ENCODE measurements at regions not wholly inside any gene's neighbourhood (a gene's known extent, or its start where the extent isn't known, plus 50 kb on each side); places are given as distances from the start of the nearest gene placed in this dataset.

- H3K4me3 ChIP-seq: no peak overlapping the region
- no peak overlapping the region for H3K9ac ChIP-seq (ENCODE audit: insufficient read length)
- H3K36me3 ChIP-seq (ENCODE audit: insufficient read depth, low read length): no peaks in the 10 kb centered on the region
- no peak for DNase-seq (ENCODE audit: low read depth, low spot score)
- no peak overlapping the region for H3K27ac ChIP-seq
- TF ChIP-seq EZH2 (IDR thresholded peaks at IDR 0.05) (no peak), FOXP2 (optimal IDR thresholded peaks at IDR 0.05; ENCODE audit: control extremely low read depth, extremely low read length, insufficient read depth) (no peak)
- no peaks in the 10 kb centered on the region for H3K9me3 ChIP-seq (ENCODE audit: low read depth, low read length)
These were observed 169.7 kb downstream of the RAP2B start for GRCh38 chr3:153331676-153332075.

DNA sequence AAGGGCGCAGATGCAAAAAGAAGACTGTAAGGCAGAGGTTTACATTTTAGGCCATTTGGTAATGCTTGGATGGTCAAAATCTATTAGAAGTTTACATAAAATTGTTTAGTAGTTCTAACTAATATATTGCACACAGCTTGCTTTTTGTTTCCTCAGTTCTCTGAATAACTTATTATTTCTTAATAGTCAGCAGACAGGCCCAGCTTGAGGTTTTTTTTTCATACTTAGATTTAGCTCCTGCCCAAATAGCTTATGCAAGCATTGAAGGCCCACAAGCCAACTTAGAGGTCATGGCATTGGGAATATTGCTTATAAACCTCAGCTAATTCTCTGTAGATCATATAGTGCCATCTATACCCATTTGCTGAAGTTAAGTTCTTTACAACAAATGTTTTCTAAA, 172.5 kb downstream of the RAP2B start:
- DNase-seq (ENCODE audit: low read depth, low spot score): no peak
- Histone ChIP-seq H3K9ac (ENCODE audit: insufficient read length) (no peak overlapping the region), H3K4me3 (no peak overlapping the region), H3K9me3 (ENCODE audit: low read depth, low read length) (no peaks in the 10 kb centered on the region), H3K27ac (no peak overlapping the region), H3K36me3 (ENCODE audit: insufficient read depth, low read length) (no peaks in the 10 kb centered on the region)
- TF ChIP-seq EZH2 (IDR thresholded peaks at IDR 0.05) (no peak), POLR2AphosphoS5 (IDR thresholded peaks at IDR 0.05; ENCODE audit: borderline replicate concordance, low read depth, low read length) (no peak), FOXP2 (optimal IDR thresholded peaks at IDR 0.05; ENCODE audit: control extremely low read depth, extremely low read length, insufficient read depth) (no peak)

DNA sequence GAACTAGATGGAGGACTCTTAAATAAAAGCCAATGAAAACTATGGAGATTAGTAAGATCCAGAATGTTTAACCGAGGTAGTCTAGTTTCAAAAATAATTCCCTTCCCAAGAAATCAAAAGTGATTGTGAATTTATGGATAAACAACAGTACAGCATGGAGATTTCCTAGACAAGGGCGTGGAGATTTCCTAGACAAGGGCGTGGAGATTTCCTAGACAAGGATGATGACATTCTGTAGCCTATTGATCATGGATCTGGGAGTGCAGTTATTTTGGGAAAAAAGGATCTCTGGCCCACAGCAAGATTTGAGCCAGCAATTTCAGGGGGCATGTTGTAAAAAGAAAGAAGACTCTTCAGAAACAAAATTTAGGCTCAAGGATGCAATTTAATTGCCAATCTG, 175.3 kb downstream of the RAP2B start:
- H3K9ac ChIP-seq (ENCODE audit: insufficient read length): no peak overlapping the region
- no peaks in the 10 kb centered on the region for H3K9me3 ChIP-seq (ENCODE audit: low read depth, low read length)
- no peak overlapping the region for H3K4me3 ChIP-seq
- TF ChIP-seq EZH2 (IDR thresholded peaks at IDR 0.05): no peak
- DNase-seq (ENCODE audit: low read depth, low spot score): no peak
- no peak overlapping the region for H3K27ac ChIP-seq
- no peaks in the 10 kb centered on the region for H3K36me3 ChIP-seq (ENCODE audit: insufficient read depth, low read length)

GRCh38 chr3:153338487-153338886, 176.5 kb downstream of the RAP2B start:
- TF ChIP-seq EZH2 (IDR thresholded peaks at IDR 0.05) (no peak), FOXP2 (optimal IDR thresholded peaks at IDR 0.05; ENCODE audit: control extremely low read depth, extremely low read length, insufficient read depth) (no peak), POLR2AphosphoS5 (IDR thresholded peaks at IDR 0.05; ENCODE audit: borderline replicate concordance, low read depth, low read length) (no peak)
- no peak overlapping the region for H3K27ac ChIP-seq
- no peaks in the 10 kb centered on the region for H3K36me3 ChIP-seq (ENCODE audit: insufficient read depth, low read length)
- no peak for DNase-seq (ENCODE audit: low read depth, low spot score)
- H3K9ac ChIP-seq (ENCODE audit: insufficient read length): no peak overlapping the region
- H3K4me3 ChIP-seq: no peak overlapping the region
- H3K9me3 ChIP-seq (ENCODE audit: low read depth, low read length): no peaks in the 10 kb centered on the region

- TF ChIP-seq FOXP2 (optimal IDR thresholded peaks at IDR 0.05; ENCODE audit: control extremely low read depth, extremely low read length, insufficient read depth) (no peak), EZH2 (IDR thresholded peaks at IDR 0.05) (no peak), POLR2AphosphoS5 (IDR thresholded peaks at IDR 0.05; ENCODE audit: borderline replicate concordance, low read depth, low read length) (no peak)
- H3K9ac ChIP-seq (ENCODE audit: insufficient read length): no peak overlapping the region
These were observed 177.0 kb downstream of the RAP2B start for GRCh38 chr3:153339065-153339464.

DNA sequence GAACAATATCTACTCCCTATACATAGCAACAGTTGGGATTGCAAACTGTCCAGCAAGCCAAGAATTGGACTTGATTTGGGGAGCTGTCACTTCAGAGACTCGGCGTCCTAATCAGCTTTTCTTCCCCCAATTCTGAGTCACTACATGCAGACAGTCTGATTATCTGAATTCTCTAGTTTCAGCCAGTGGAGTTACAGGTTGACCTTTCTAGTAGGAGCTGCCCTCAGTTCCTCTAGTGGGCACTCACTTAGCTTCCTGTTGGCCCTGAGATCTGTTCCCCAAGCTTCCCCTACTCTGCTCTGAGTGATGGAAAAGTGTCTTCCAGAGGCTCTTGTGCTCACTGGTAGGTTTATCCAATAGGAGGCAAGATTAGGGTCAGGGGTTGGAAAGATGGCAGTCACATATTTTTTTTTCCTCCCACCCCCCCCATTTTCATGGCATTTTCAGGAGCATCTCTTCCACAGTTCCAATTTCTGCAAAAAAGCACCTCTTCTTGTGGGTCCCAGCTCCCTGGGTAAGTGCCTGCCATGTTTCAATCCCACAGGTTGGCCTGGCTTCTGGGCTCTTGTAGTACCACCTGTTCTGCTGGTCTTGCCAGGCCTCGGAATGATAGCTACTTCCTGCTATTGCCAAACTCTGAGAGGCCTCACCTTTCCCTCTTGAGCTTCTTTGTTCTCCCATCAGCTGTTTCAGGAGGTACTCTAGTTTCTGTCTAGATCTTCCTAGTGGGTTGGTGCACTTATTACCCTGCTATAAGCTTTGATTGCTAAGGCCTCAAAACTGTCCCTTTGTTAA, 182.2 kb downstream of the RAP2B start:
- no peak for DNase-seq (ENCODE audit: low read depth, low spot score)

More at GRCh38 chr3:153339065-153339464, 177.0 kb downstream of the RAP2B start:
- H3K27ac ChIP-seq: no peak overlapping the region
- H3K9me3 ChIP-seq (ENCODE audit: low read depth, low read length): no peaks in the 10 kb centered on the region
- no peak for DNase-seq (ENCODE audit: low read depth, low spot score)
- no peaks in the 10 kb centered on the region for H3K36me3 ChIP-seq (ENCODE audit: insufficient read depth, low read length)
- H3K4me3 ChIP-seq: no peak overlapping the region

DNA sequence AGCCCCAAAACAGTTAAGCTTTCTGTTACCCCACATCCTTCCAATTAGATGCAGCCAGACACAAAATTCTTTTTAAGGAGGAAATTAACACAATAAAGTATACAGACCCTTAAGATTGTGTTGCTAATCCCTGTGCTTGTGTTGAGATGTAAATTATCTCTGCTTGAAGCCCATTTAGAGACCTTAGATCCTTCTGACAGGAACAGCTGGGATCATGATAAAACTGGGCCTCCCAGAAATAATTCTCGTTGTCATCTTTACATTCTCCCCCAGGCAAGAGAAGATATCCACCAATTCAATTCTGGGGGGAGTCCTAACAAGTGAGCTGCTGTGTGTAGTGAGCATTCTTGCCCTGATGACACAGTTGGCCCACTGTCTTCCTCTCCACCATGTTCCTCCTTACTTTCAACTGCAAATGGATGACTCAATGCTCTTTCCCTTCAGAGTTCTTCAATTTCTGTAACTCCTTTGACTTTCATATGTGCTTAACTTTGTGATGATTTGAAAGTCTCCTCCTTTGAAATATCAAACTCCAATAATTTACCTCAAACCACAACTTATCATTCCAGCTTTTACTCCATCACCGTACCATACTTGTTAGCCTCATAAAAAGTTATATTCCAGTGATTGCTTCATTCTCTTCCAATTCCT, 186.6 kb downstream of the RAP2B start:
- DNase-seq (ENCODE audit: low read depth, low spot score): no peak
- Histone ChIP-seq H3K27ac (no peak overlapping the region), H3K4me3 (no peak overlapping the region), H3K9ac (ENCODE audit: insufficient read length) (no peak overlapping the region), H3K36me3 (ENCODE audit: insufficient read depth, low read length) (no peaks in the 10 kb centered on the region), H3K9me3 (ENCODE audit: low read depth, low read length) (no peaks in the 10 kb centered on the region)
- no peak for TF ChIP-seq POLR2AphosphoS5 (IDR thresholded peaks at IDR 0.05; ENCODE audit: borderline replicate concordance, low read depth, low read length)
- no peak for TF ChIP-seq EZH2 (IDR thresholded peaks at IDR 0.05)
- no peak for TF ChIP-seq FOXP2 (optimal IDR thresholded peaks at IDR 0.05; ENCODE audit: control extremely low read depth, extremely low read length, insufficient read depth)

More for the DNA sequence above, 182.2 kb downstream of the RAP2B start:
- Histone ChIP-seq H3K9ac (ENCODE audit: insufficient read length) (no peak overlapping the region), H3K4me3 (no peak overlapping the region), H3K9me3 (ENCODE audit: low read depth, low read length) (no peaks in the 10 kb centered on the region), H3K27ac (no peak overlapping the region), H3K36me3 (ENCODE audit: insufficient read depth, low read length) (no peaks in the 10 kb centered on the region)
- TF ChIP-seq EZH2 (IDR thresholded peaks at IDR 0.05): no peak
- no peak for TF ChIP-seq POLR2AphosphoS5 (IDR thresholded peaks at IDR 0.05; ENCODE audit: borderline replicate concordance, low read depth, low read length)
- TF ChIP-seq FOXP2 (optimal IDR thresholded peaks at IDR 0.05; ENCODE audit: control extremely low read depth, extremely low read length, insufficient read depth): no peak

GRCh38 chr3:153349108-153349499, 187.1 kb downstream of the RAP2B start:
- H3K4me3 ChIP-seq: no peak overlapping the region
- no peaks in the 10 kb centered on the region for H3K9me3 ChIP-seq (ENCODE audit: low read depth, low read length)
- TF ChIP-seq FOXP2 (optimal IDR thresholded peaks at IDR 0.05; ENCODE audit: control extremely low read depth, extremely low read length, insufficient read depth): no peak
- TF ChIP-seq POLR2AphosphoS5 (IDR thresholded peaks at IDR 0.05; ENCODE audit: borderline replicate concordance, low read depth, low read length): no peak
- TF ChIP-seq EZH2 (IDR thresholded peaks at IDR 0.05): no peak
- H3K9ac ChIP-seq (ENCODE audit: insufficient read length): no peak overlapping the region
- no peak for DNase-seq (ENCODE audit: low read depth, low spot score)
- no peak overlapping the region for H3K27ac ChIP-seq
- no peaks in the 10 kb centered on the region for H3K36me3 ChIP-seq (ENCODE audit: insufficient read depth, low read length)

Data from SK-N-MC (cell line).